Stimulated activated CD4-positive, alpha-beta T cell treated with anti-CD3 and anti-CD28 coated beads, Interleukin-12 subunit alpha, Interleukin-12 subunit beta, amount 100 ng/mL, for 48 hours (primary cell): ENCODE measurements at regions not wholly inside any gene's neighbourhood (a gene's known extent, or its start where the extent isn't known, plus 50 kb on each side); places are given as distances from the start of the nearest gene placed in this dataset.
"Not testable (repeated sequence)": the region's sequence is repeated elsewhere in the genome, so short reads cannot be mapped to it uniquely, and the experiment has no call there.

Source experiments
- DNase-seq, 3 donors: peaks; one replicate each; pipeline ENCODE4 v3.0.0-alpha.2; 2020; ENCODE audit warnings: low read depth in 2 of 3, low spot score in 1 of 3

DNA sequence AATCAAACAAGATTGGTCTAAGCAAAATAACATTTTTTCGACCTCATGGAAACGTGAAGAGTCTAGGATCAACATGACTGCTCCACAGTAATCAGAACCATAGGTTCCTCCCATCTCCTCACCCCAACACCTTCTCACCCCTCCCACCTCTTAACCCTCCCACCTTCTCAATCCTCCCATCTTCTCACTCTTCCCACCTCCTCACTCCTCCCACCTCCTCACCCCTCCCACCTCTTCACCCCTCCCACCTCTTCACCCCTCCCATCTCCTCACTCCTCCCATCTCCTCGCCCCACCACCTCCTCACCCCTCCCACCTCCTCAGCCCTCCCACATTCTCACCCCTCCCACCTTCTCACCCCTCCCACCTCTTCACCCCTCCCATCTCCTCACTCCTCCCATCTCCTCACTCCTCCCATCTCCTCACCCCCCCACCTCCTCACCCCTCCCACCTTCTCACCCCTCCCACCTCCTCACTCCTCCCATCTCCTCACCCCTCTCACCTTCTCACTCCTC is 567.4 kb downstream of the C6orf118 start:
- DNase-seq, result no peak

DNA sequence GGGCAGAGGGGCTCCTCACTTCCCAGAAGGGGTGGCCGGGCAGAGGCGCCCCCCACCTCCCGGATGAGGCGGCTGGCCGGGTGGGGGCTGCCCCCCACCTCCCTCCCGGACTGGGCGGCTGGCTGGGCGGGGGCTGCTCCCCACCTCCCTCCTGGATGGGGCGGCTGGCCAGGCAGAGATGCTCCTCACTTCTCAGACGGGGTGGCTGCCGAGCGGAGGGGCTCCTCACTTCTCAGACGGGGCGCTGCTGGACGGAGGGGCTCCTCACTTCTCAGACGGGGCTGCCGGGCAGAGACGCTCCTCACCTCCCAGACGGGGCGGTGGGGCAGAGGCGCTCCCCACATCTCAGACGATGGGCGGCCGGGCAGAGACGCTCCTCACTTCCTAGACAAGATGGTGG is 573.3 kb downstream of the C6orf118 start:
- DNase-seq, result not testable (repeated sequence)

GRCh38 chr6:164731539-164731938 is 577.9 kb downstream of the C6orf118 start:
- no peak for DNase-seq

DNA sequence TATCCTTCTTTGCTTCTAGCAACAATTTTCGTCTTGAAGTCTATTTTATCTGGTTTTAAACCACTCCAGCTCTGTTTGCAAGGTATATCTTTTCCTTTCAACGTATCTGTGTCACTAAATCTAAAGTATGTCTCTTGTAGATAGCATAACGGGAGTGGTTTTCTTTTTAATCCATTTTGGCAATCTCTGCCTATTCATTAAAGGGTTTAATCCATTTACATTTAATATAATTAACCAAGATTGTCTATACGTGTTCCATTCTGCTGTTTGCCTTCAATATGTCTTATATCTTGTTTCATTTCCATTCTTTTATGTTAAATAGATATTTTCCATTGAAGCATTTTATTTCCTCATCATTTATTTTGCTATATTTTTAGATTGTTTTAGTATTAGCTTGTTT is 587.9 kb downstream of the C6orf118 start:
- no peak for DNase-seq

DNA sequence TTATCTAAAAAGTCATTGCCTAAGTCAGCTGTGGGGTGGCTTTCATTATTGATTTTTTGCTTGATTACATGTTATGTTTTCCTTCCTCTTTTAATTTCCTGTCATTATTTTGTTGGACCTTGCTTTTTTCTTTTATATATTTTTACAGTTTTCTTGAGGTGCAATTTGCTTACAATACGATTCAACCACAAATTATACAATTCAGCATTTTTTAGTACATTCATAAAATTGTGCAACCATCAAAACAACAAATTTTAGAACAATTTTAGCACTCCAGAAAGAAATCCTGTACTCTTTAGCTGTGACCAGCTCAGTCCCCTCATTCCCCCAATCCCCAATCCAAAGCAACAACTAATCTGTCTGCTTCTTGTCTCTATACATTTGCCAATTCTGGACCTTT is 608.9 kb downstream of the C6orf118 start:
- DNase-seq, result no peak

- no peak for DNase-seq
Observed at GRCh38 chr6:164695896-164696295, 613.5 kb downstream of the C6orf118 start.

DNA sequence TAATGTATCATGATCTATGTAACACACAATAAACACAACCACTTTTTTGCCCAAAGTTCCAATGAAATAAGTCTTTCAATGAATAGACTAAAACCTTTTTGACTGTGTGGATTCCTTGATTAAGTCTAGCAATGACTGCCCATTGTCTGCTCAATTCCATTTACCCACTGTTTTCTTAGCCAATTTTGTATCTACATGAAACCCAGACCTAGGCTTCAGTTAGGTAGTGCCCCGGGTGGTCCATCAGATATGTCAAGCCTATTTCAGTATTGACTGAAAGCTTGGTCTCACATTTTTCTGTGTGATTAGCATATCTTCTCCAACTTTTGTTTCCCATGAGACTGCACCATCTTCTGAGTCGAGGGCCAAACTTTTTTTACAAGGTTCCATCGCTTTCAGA is 615.0 kb downstream of the C6orf118 start:
- DNase-seq, result no peak

DNA sequence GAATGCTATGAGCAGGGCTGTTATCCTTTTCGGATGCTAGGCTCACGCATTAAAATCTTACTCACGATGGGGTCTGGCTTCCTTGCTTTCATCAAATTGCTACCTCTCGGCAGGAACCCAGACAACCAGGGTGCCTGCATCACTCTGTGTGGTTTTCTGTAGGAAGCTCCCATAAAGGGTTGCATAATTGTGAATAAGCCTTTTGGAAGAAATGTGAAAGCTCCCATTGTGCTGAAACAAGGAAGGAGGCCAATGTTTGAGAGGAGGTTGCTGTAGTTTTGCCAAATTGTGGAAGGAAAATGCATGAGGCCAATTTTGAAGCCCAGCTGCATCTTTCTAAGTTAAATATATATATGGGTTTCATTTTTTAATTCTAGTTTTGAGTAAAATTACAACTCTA is 615.5 kb downstream of the C6orf118 start:
- no peak for DNase-seq

DNA sequence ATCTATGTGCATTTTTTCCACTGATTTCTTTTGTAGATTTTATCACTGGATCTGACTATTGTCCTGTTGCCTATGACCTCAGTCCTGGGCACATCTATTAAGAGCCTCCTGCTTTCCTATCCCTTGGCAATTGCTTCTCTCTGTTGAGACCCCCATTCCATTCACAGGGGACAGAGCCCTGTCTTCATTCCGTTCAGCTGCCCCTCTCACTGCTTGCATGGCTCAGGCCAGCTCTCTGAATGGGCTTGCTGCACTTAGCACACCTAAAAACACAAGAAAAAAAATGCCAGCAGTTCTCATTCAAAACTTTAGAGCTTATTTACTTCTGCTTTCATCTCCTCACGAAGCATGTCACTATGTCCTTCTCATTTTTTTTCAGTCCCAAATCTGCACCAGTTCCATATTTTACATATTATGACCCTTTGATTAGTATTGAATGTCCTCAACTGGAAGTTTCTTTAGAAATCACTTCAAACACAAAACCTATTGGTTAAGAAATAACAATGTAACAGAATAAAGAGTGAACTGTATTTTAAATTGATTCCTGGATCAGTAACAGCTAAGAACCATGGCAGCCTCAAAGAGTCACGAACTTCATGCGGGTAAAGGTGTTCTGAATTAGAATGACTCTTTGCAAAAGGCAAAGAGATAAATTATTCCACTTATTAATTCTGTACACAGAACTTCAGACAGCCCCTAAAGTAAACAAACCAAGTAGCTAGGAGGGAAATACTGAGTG is 616.5 kb downstream of the C6orf118 start:
- DNase-seq, result no peak

DNA sequence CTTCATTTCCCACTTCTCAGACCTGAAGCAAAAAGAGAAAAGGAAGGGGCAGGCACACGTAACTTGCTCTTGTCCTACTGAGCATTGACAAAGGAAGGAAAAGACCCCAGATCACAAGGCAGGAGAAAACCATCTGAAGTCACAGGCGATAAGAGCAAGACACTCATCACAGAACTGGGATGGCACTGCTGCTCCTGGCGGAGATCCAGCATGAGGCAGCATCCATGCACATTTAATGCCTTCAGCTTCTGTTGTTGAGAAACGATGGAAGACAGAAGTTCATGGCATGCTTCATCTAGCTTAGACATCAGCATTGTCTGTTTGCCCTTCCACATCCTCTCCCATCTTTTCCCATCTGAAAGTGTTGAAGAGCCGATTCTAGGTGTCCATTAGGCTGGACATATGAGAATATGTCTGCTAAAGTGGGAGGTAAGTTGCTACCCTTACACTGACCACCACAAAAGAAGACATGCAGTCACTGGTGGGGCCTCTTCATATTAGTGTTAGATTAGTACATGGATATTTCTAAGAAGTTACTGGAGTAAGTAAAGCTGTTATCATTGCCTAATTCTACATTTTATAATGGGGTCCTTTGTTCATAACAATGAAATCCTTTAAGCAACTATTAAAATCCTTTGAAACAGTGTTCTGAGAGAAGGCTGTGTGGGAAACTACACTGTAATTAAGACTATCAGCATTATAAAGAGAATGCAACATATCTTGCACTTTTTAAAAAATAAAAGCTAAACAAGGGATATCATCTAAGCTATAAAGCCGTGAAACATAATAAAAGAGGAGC is 618.5 kb downstream of the C6orf118 start:
- no peak for DNase-seq

- no peak for DNase-seq
Observed at GRCh38 chr6:164690241-164690640, 619.2 kb downstream of the C6orf118 start.

DNA sequence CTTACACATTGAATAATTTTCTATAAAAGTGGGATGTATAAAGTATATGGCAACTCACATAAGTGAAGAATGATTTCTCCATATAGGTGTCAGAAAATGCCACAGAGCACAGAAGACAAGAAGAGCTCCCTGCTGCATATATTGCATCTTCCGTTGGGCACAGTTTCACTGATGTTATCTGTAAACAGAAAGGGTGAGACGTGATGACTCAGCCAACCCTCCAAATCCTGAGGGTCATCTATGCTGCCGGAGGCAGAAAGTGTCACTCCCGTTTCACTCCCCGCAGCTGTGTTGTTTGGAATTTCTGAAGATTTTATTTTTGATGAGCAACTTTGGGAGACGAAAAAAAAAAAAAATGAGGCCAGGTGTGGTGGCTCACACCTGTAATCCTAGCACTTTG is 644.1 kb downstream of the C6orf118 start:
- DNase-seq, result no peak

- no peak for DNase-seq
Observed at GRCh38 chr6:164663634-164664033, 645.8 kb downstream of the C6orf118 start.

GRCh38 chr6:164661716-164662115 is 647.7 kb downstream of the C6orf118 start:
- DNase-seq, result no peak

- no peak for DNase-seq
Observed at GRCh38 chr6:164660781-164661180, 648.6 kb downstream of the C6orf118 start.

- DNase-seq, result no peak
Observed at GRCh38 chr6:164640956-164641355, 668.4 kb downstream of the C6orf118 start.

DNA sequence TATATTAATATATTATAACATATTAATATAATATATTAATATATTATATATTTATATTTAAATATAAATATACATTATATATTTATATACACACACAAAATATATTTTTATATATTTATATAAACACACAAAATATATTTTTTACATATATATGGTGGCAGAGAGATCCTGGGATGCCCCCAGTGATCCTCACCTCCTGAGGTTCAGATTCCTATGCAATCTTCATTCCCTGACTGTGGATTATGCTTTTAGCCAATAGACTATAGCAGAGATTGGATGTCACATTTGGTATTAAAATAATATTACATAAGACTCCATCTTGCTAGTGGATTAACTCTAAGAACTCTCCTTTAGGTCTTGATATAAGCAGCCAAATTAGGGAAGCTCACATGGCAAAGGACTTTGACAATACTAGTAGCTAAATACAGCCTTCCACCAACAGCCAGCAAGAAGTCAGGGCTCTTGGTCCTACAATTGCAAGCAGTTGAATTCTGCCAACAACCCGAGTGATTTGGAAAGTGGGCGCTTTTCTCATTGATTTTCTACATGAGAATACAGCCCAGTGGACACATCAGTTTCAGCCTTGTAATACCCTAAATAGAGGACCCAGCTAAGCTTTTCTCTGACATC is 681.0 kb downstream of the C6orf118 start:
- no peak for DNase-seq

DNA sequence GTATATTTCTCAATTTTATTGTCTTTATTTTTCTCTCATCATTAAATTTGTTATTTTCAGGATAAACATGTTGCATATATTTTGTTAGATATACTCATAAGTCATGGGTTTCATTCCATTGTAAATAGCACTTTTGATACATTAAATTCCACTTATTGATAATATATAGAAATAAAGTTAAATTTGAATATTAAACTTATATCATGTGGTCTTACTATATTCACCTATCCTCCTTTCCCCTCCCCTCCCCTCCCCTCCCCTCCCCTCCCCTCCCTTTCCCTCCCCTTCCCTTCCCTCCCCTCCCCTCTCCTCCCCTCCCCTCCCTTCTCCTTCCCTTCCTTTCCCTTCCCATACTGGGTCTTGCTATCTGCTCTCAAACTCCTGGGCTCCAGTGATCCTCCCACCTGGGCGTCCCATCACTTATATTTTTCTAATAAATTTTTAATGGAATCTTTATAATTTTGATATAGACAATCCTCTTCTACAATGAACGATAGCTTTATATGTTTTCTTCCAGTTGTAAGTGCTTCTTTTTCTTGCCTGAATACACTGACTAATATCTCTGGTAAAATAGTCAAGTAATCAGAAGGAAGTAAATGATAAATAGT is 692.4 kb downstream of the C6orf118 start:
- no peak for DNase-seq

DNA sequence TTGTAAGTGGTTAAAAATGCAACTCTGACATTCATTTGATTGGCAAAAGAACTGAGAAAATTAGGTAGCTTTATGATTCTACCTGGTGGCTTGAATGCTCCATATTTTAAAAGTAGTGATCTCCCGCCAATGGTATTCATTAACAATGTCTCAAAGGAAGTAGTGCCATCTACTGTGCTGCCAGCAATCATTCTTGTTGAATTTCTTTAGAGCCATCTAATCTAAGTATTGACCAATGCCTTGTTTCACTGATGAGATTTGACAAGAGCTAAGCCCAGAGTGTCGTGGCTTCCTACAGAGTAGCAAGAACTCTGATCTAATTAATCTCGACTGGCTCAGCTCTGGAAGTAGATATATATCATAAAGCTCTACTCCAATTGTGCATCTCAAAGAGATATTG is 696.7 kb downstream of the C6orf118 start:
- DNase-seq, result no peak

GRCh38 chr6:164610859-164611258 is 698.5 kb downstream of the C6orf118 start:
- not testable (repeated sequence) for DNase-seq

DNA sequence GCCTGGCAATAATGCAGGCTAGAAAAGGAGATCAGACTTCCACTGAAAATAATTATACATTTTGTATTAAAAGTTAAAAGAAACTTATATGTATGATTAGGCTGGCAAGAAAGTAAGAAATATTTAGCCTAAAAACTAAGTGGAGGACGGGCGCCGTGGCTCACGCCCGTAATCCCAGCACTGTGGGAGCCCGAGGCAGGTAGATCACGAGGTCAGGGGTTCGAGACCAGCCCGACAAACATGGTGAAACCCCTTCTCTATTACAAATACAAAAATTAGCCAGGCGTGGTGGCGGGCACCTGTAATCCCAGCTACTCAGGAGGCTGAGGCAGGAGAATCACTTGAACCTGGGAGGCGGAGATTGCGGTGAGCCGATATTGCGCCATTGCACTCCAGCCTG is 707.0 kb downstream of the C6orf118 start:
- not testable (repeated sequence) for DNase-seq
